ENCODE measurements at regions not wholly inside any gene's neighbourhood (a gene's known extent, or its start where the extent isn't known, plus 50 kb on each side); places are given as distances from the start of the nearest gene placed in this dataset.

GRCh38 chr10:57741751-57742150 lies 525.9 kb downstream of the IPMK start:
- H3K27ac Mint-ChIP-seq: no peak overlapping the region
- H3K4me3 Mint-ChIP-seq: no peak overlapping the region
- no peaks in the 10 kb centered on the region for H3K36me3 Mint-ChIP-seq
- H3K9me3 Mint-ChIP-seq (ENCODE audit: low read depth): no peaks in the 10 kb centered on the region
- H3K27me3 Mint-ChIP-seq: no peaks in the 10 kb centered on the region
- H3K4me1 Mint-ChIP-seq (ENCODE audit: low read depth): no peaks in the 10 kb centered on the region

- no peaks in the 10 kb centered on the region for H3K4me1 Mint-ChIP-seq (ENCODE audit: low read depth)
- H3K4me3 Mint-ChIP-seq: no peak overlapping the region
- H3K27me3 Mint-ChIP-seq: no peaks in the 10 kb centered on the region
- peaks cover 11% of the 10 kb centered on the region for H3K9me3 Mint-ChIP-seq (ENCODE audit: low read depth)
- H3K36me3 Mint-ChIP-seq: no peaks in the 10 kb centered on the region
- H3K27ac Mint-ChIP-seq: no peak overlapping the region
Measured at GRCh38 chr10:57723305-57723704, 544.4 kb downstream of the IPMK start.

GRCh38 chr10:57716884-57717283 lies 550.8 kb downstream of the IPMK start:
- no peaks in the 10 kb centered on the region for H3K36me3 Mint-ChIP-seq
- no peaks in the 10 kb centered on the region for H3K27me3 Mint-ChIP-seq
- H3K4me1 Mint-ChIP-seq (ENCODE audit: low read depth): no peaks in the 10 kb centered on the region

GRCh38 chr10:57715233-57715632 lies 552.5 kb downstream of the IPMK start:
- no peaks in the 10 kb centered on the region for H3K4me1 Mint-ChIP-seq (ENCODE audit: low read depth)
- H3K9me3 Mint-ChIP-seq (ENCODE audit: low read depth): peaks cover 9% of the 10 kb centered on the region
- H3K4me3 Mint-ChIP-seq: no peak overlapping the region
- no peaks in the 10 kb centered on the region for H3K36me3 Mint-ChIP-seq
- H3K27ac Mint-ChIP-seq: no peak overlapping the region
- no peaks in the 10 kb centered on the region for H3K27me3 Mint-ChIP-seq

More at GRCh38 chr10:57716884-57717283, 550.8 kb downstream of the IPMK start:
- Mint-ChIP-seq H3K4me3 (no peak overlapping the region), H3K9me3 (ENCODE audit: low read depth) (peaks cover 9% of the 10 kb centered on the region), H3K27ac (no peak overlapping the region)

- no peaks in the 10 kb centered on the region for H3K9me3 Mint-ChIP-seq (ENCODE audit: low read depth)
- no peaks in the 10 kb centered on the region for H3K27me3 Mint-ChIP-seq
- H3K27ac Mint-ChIP-seq: no peak overlapping the region
- no peaks in the 10 kb centered on the region for H3K36me3 Mint-ChIP-seq
- no peak overlapping the region for H3K4me3 Mint-ChIP-seq
- H3K4me1 Mint-ChIP-seq (ENCODE audit: low read depth): no peaks in the 10 kb centered on the region
Measured at GRCh38 chr10:57707300-57707658, 560.4 kb downstream of the IPMK start.

GRCh38 chr10:57706576-57707299 lies 561.0 kb downstream of the IPMK start:
- H3K9me3 Mint-ChIP-seq (ENCODE audit: low read depth): no peaks in the 10 kb centered on the region
- H3K27me3 Mint-ChIP-seq: no peaks in the 10 kb centered on the region
- H3K4me1 Mint-ChIP-seq (ENCODE audit: low read depth): no peaks in the 10 kb centered on the region
- no peak overlapping the region for H3K27ac Mint-ChIP-seq
- H3K36me3 Mint-ChIP-seq: no peaks in the 10 kb centered on the region
- H3K4me3 Mint-ChIP-seq: no peak overlapping the region

GRCh38 chr10:57706016-57706415 lies 561.7 kb downstream of the IPMK start:
- Mint-ChIP-seq H3K27ac (no peak overlapping the region), H3K4me1 (ENCODE audit: low read depth) (no peaks in the 10 kb centered on the region), H3K9me3 (ENCODE audit: low read depth) (no peaks in the 10 kb centered on the region), H3K27me3 (no peaks in the 10 kb centered on the region), H3K4me3 (no peak overlapping the region), H3K36me3 (no peaks in the 10 kb centered on the region)

GRCh38 chr10:57699944-57700343 lies 567.8 kb downstream of the IPMK start:
- Mint-ChIP-seq H3K9me3 (ENCODE audit: low read depth) (no peaks in the 10 kb centered on the region), H3K27me3 (no peaks in the 10 kb centered on the region), H3K4me1 (ENCODE audit: low read depth) (no peaks in the 10 kb centered on the region), H3K4me3 (no peak overlapping the region), H3K27ac (no peak overlapping the region), H3K36me3 (no peaks in the 10 kb centered on the region)

GRCh38 chr10:57696641-57697040 lies 571.1 kb downstream of the IPMK start:
- Mint-ChIP-seq H3K27ac (no peak overlapping the region), H3K4me1 (ENCODE audit: low read depth) (no peaks in the 10 kb centered on the region), H3K9me3 (ENCODE audit: low read depth) (no peaks in the 10 kb centered on the region), H3K4me3 (no peak overlapping the region), H3K36me3 (no peaks in the 10 kb centered on the region), H3K27me3 (no peaks in the 10 kb centered on the region)

- H3K9me3 Mint-ChIP-seq (ENCODE audit: low read depth): no peaks in the 10 kb centered on the region
- H3K27me3 Mint-ChIP-seq: no peaks in the 10 kb centered on the region
- no peak overlapping the region for H3K27ac Mint-ChIP-seq
- no peaks in the 10 kb centered on the region for H3K36me3 Mint-ChIP-seq
- no peak overlapping the region for H3K4me3 Mint-ChIP-seq
- no peaks in the 10 kb centered on the region for H3K4me1 Mint-ChIP-seq (ENCODE audit: low read depth)
Measured at GRCh38 chr10:57694956-57695608, 572.6 kb downstream of the IPMK start.

GRCh38 chr10:57692255-57692980 lies 575.3 kb downstream of the IPMK start:
- H3K4me3 Mint-ChIP-seq: no peak overlapping the region
- H3K36me3 Mint-ChIP-seq: no peaks in the 10 kb centered on the region
- H3K27me3 Mint-ChIP-seq: no peaks in the 10 kb centered on the region
- no peak overlapping the region for H3K27ac Mint-ChIP-seq
- H3K9me3 Mint-ChIP-seq (ENCODE audit: low read depth): no peaks in the 10 kb centered on the region
- no peaks in the 10 kb centered on the region for H3K4me1 Mint-ChIP-seq (ENCODE audit: low read depth)

- Mint-ChIP-seq H3K27ac (no peak overlapping the region), H3K4me1 (ENCODE audit: low read depth) (no peaks in the 10 kb centered on the region), H3K4me3 (no peak overlapping the region), H3K9me3 (ENCODE audit: low read depth) (no peaks in the 10 kb centered on the region), H3K27me3 (no peaks in the 10 kb centered on the region), H3K36me3 (no peaks in the 10 kb centered on the region)
Measured at GRCh38 chr10:57689596-57690297, 577.9 kb downstream of the IPMK start.

GRCh38 chr10:57679916-57680315 lies 587.8 kb downstream of the IPMK start:
- Mint-ChIP-seq H3K9me3 (ENCODE audit: low read depth) (no peaks in the 10 kb centered on the region), H3K27ac (no peak overlapping the region), H3K4me3 (no peak overlapping the region), H3K4me1 (ENCODE audit: low read depth) (no peaks in the 10 kb centered on the region), H3K36me3 (no peaks in the 10 kb centered on the region), H3K27me3 (no peaks in the 10 kb centered on the region)

- Mint-ChIP-seq H3K27me3 (no peaks in the 10 kb centered on the region), H3K4me3 (no peak overlapping the region), H3K36me3 (no peaks in the 10 kb centered on the region), H3K27ac (no peak overlapping the region), H3K9me3 (ENCODE audit: low read depth) (no peaks in the 10 kb centered on the region), H3K4me1 (ENCODE audit: low read depth) (no peaks in the 10 kb centered on the region)
Measured at GRCh38 chr10:57675125-57675524, 592.6 kb downstream of the IPMK start.

GRCh38 chr10:57673446-57673960 lies 594.2 kb downstream of the IPMK start:
- Mint-ChIP-seq H3K4me3 (no peak overlapping the region), H3K27me3 (no peaks in the 10 kb centered on the region), H3K36me3 (no peaks in the 10 kb centered on the region), H3K9me3 (ENCODE audit: low read depth) (peaks cover 6% of the 10 kb centered on the region), H3K4me1 (ENCODE audit: low read depth) (no peaks in the 10 kb centered on the region), H3K27ac (no peak overlapping the region)
